Adipocyte (in vitro differentiated cells): ENCODE measurements at regions not wholly inside any gene's neighbourhood (a gene's known extent, or its start where the extent isn't known, plus 50 kb on each side); places are given as distances from the start of the nearest gene placed in this dataset.

Experiments
- DNase-seq: peaks from one replicate; pipeline ENCODE4 v3.0.0-alpha.2; 2015; ENCODE audit warnings: low read depth
- H3K27me3 ChIP-seq: replicated peaks from 2 replicates; pipeline ENCODE4 v1.7.0; 2013; ENCODE audit warnings: mild to moderate bottlenecking, low read length, moderate library complexity; ENCODE audit not compliant: control insufficient read depth, insufficient read depth
- H3K36me3 ChIP-seq: 2 replicates; pipeline ENCODE4 v1.7.0; 2013; ENCODE audit warnings: low read length, mild to moderate bottlenecking, moderate library complexity; ENCODE audit not compliant: control insufficient read depth, insufficient read depth, severe bottlenecking
- H3K4me1 ChIP-seq: 2 replicates; pipeline ENCODE4 v1.7.0; 2013; ENCODE audit warnings: mild to moderate bottlenecking, low read length, moderate library complexity; ENCODE audit not compliant: control insufficient read depth, insufficient read depth
- H3K4me3 ChIP-seq: 2 replicates; pipeline ENCODE4 v1.7.0; 2013; ENCODE audit warnings: mild to moderate bottlenecking, low read length, moderate library complexity
- H3K9ac ChIP-seq: 2 replicates; pipeline ENCODE4 v1.7.0; 2013; ENCODE audit warnings: mild to moderate bottlenecking, low read length, moderate library complexity
- H3K9me3 ChIP-seq: 2 replicates; pipeline ENCODE4 v1.7.0; 2013; ENCODE audit warnings: mild to moderate bottlenecking, low read length, moderate library complexity; ENCODE audit not compliant: control insufficient read depth

GRCh38 chr2:48173141-48173540 is 141.3 kb upstream of the FOXN2 start:
- DNase-seq = no peak
- H3K36me3 ChIP-seq = no peaks in the 10 kb centered on the region

GRCh38 chr2:48174503-48174902 is 140.0 kb upstream of the FOXN2 start:
- Histone ChIP-seq H3K9ac (no peak overlapping the region), H3K4me3 (no peak overlapping the region), H3K36me3 (no peaks in the 10 kb centered on the region), H3K4me1 (peaks cover 18% of the 10 kb centered on the region), H3K9me3 (peaks cover 3% of the 10 kb centered on the region), H3K27me3 (no peaks in the 10 kb centered on the region)
- no peak for DNase-seq

More at GRCh38 chr2:48173141-48173540, 141.3 kb upstream of the FOXN2 start:
- Histone ChIP-seq H3K9me3 (no peaks in the 10 kb centered on the region), H3K4me1 (peaks cover 29% of the 10 kb centered on the region), H3K9ac (no peak overlapping the region), H3K27me3 (no peaks in the 10 kb centered on the region), H3K4me3 (no peak overlapping the region)

GRCh38 chr2:48175254-48175653 is 139.2 kb upstream of the FOXN2 start:
- Histone ChIP-seq H3K4me1 (peaks cover 15% of the 10 kb centered on the region), H3K4me3 (no peak overlapping the region), H3K36me3 (no peaks in the 10 kb centered on the region), H3K9me3 (peaks cover 3% of the 10 kb centered on the region), H3K27me3 (no peaks in the 10 kb centered on the region), H3K9ac (no peak overlapping the region)
- peak; percentile 73 for DNase-seq

GRCh38 chr2:48175656-48176055 is 138.8 kb upstream of the FOXN2 start:
- H3K36me3 ChIP-seq = no peaks in the 10 kb centered on the region
- peaks cover 3% of the 10 kb centered on the region for H3K9me3 ChIP-seq
- no peak overlapping the region for H3K9ac ChIP-seq
- H3K27me3 ChIP-seq = no peaks in the 10 kb centered on the region
- no peak for DNase-seq
- H3K4me3 ChIP-seq = no peak overlapping the region
- peaks cover 15% of the 10 kb centered on the region for H3K4me1 ChIP-seq

GRCh38 chr2:48176876-48177275 is 137.6 kb upstream of the FOXN2 start:
- no peak overlapping the region for H3K9ac ChIP-seq
- peaks cover 16% of the 10 kb centered on the region for H3K4me1 ChIP-seq
- no peak for DNase-seq
- H3K36me3 ChIP-seq = no peaks in the 10 kb centered on the region
- H3K27me3 ChIP-seq = no peaks in the 10 kb centered on the region
- H3K4me3 ChIP-seq = no peak overlapping the region
- H3K9me3 ChIP-seq = peaks cover 3% of the 10 kb centered on the region

- no peak overlapping the region for H3K4me3 ChIP-seq
- DNase-seq = no peak
- H3K27me3 ChIP-seq = no peaks in the 10 kb centered on the region
- no peak overlapping the region for H3K9ac ChIP-seq
- H3K4me1 ChIP-seq = peaks cover 16% of the 10 kb centered on the region
- no peaks in the 10 kb centered on the region for H3K36me3 ChIP-seq
- peaks cover 3% of the 10 kb centered on the region for H3K9me3 ChIP-seq
Measured at GRCh38 chr2:48178611-48179010, 135.9 kb upstream of the FOXN2 start.

- Histone ChIP-seq H3K36me3 (no peaks in the 10 kb centered on the region), H3K9ac (peak overlapping the region; percentile 44), H3K9me3 (peaks cover 3% of the 10 kb centered on the region), H3K4me3 (peak overlapping the region; percentile 36), H3K27me3 (no peaks in the 10 kb centered on the region), H3K4me1 (peaks cover 5% of the 10 kb centered on the region)
- no peak for DNase-seq
Measured at GRCh38 chr2:48180557-48180956, 133.9 kb upstream of the FOXN2 start.

- DNase-seq = no peak
- no peak overlapping the region for H3K4me3 ChIP-seq
- no peaks in the 10 kb centered on the region for H3K27me3 ChIP-seq
- peaks cover 4% of the 10 kb centered on the region for H3K4me1 ChIP-seq
- no peak overlapping the region for H3K9ac ChIP-seq
- H3K36me3 ChIP-seq = no peaks in the 10 kb centered on the region
- peaks cover 3% of the 10 kb centered on the region for H3K9me3 ChIP-seq
Measured at GRCh38 chr2:48183276-48183675, 131.2 kb upstream of the FOXN2 start.

GRCh38 chr2:48183991-48184390 is 130.5 kb upstream of the FOXN2 start:
- no peak overlapping the region for H3K9ac ChIP-seq
- peaks cover 4% of the 10 kb centered on the region for H3K4me1 ChIP-seq
- DNase-seq = no peak

GRCh38 chr2:48187503-48187902 is 127.0 kb upstream of the FOXN2 start:
- no peaks in the 10 kb centered on the region for H3K27me3 ChIP-seq
- H3K4me1 ChIP-seq = no peaks in the 10 kb centered on the region
- no peaks in the 10 kb centered on the region for H3K36me3 ChIP-seq
- no peak overlapping the region for H3K9ac ChIP-seq
- no peak overlapping the region for H3K4me3 ChIP-seq
- no peak for DNase-seq
- no peaks in the 10 kb centered on the region for H3K9me3 ChIP-seq

More at GRCh38 chr2:48183991-48184390, 130.5 kb upstream of the FOXN2 start:
- H3K4me3 ChIP-seq = no peak overlapping the region
- no peaks in the 10 kb centered on the region for H3K9me3 ChIP-seq
- no peaks in the 10 kb centered on the region for H3K27me3 ChIP-seq
- no peaks in the 10 kb centered on the region for H3K36me3 ChIP-seq

GRCh38 chr2:48189552-48190228 is 124.8 kb upstream of the FOXN2 start:
- Histone ChIP-seq H3K9me3 (no peaks in the 10 kb centered on the region), H3K4me3 (no peak overlapping the region), H3K27me3 (no peaks in the 10 kb centered on the region), H3K36me3 (no peaks in the 10 kb centered on the region), H3K9ac (no peak overlapping the region), H3K4me1 (no peaks in the 10 kb centered on the region)
- DNase-seq = no peak

- Histone ChIP-seq H3K36me3 (no peaks in the 10 kb centered on the region), H3K9me3 (no peaks in the 10 kb centered on the region), H3K9ac (no peak overlapping the region), H3K4me1 (no peaks in the 10 kb centered on the region), H3K27me3 (no peaks in the 10 kb centered on the region), H3K4me3 (no peak overlapping the region)
- DNase-seq = no peak
Measured at GRCh38 chr2:48190230-48190629, 124.3 kb upstream of the FOXN2 start.
